22Rv1 (cell line): ENCODE measurements at regions not wholly inside any gene's neighbourhood (a gene's known extent, or its start where the extent isn't known, plus 50 kb on each side); places are given as distances from the start of the nearest gene placed in this dataset.

ENCODE experiments used
- H3K27ac ChIP-seq: fragments of 450-650 bp; 2 replicates; pipeline ENCODE4 v1.5.1; 2017
- ZFX ChIP-seq: fragments of 450-650 bp; IDR thresholded peaks from 2 replicates; pipeline ENCODE4 v1.6.1; 2017; ENCODE audit warnings: antibody characterized with exemption, borderline replicate concordance
- TF ChIP-seq, protein P1 (sequence below): fragments of 450-650 bp; IDR thresholded peaks from 2 replicates; pipeline ENCODE4 v1.5.1; 2017; ENCODE audit warnings: mild to moderate bottlenecking

- TF ChIP-seq, protein P1, sequence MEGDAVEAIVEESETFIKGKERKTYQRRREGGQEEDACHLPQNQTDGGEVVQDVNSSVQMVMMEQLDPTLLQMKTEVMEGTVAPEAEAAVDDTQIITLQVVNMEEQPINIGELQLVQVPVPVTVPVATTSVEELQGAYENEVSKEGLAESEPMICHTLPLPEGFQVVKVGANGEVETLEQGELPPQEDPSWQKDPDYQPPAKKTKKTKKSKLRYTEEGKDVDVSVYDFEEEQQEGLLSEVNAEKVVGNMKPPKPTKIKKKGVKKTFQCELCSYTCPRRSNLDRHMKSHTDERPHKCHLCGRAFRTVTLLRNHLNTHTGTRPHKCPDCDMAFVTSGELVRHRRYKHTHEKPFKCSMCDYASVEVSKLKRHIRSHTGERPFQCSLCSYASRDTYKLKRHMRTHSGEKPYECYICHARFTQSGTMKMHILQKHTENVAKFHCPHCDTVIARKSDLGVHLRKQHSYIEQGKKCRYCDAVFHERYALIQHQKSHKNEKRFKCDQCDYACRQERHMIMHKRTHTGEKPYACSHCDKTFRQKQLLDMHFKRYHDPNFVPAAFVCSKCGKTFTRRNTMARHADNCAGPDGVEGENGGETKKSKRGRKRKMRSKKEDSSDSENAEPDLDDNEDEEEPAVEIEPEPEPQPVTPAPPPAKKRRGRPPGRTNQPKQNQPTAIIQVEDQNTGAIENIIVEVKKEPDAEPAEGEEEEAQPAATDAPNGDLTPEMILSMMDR: no peak
- no peak for TF ChIP-seq ZFX
- H3K27ac ChIP-seq: no peak overlapping the region
These were observed 617.5 kb upstream of the CPEB2 start for GRCh38 chr4:14384824-14385223.

- TF ChIP-seq, protein P1: no peak
- TF ChIP-seq ZFX: no peak
- H3K27ac ChIP-seq: no peak overlapping the region
These were observed 616.1 kb upstream of the CPEB2 start for GRCh38 chr4:14386196-14386595.

DNA sequence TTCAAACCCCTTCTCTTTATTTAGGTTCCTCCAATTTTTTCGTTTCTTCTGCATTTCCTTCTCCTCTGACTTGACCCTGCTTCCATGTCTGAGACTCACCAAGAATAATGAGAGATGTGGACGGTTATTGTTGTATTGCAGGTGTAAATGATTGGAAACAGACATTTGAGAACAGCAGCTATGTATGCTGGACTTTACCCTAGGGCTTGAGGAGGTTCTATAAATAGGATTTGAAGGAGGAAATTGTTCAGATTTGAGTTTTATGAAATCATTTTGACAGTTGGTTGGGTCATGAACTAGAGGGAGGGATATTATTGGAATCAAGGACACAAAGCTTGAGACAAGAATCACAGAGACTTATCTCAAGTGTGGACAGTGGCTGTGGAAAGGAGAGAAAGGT, 614.6 kb upstream of the CPEB2 start:
- TF ChIP-seq, protein P1: no peak
- no peak for TF ChIP-seq ZFX
- no peak overlapping the region for H3K27ac ChIP-seq

GRCh38 chr4:14392378-14392777, 609.9 kb upstream of the CPEB2 start:
- TF ChIP-seq ZFX: no peak
- TF ChIP-seq, protein P1: no peak
- no peak overlapping the region for H3K27ac ChIP-seq

GRCh38 chr4:14396183-14396582, 606.1 kb upstream of the CPEB2 start:
- H3K27ac ChIP-seq: no peak overlapping the region
- TF ChIP-seq, protein P1: no peak
- TF ChIP-seq ZFX: no peak

- H3K27ac ChIP-seq: no peak overlapping the region
- TF ChIP-seq ZFX: no peak
- TF ChIP-seq, protein P1: no peak
These were observed 602.4 kb upstream of the CPEB2 start for GRCh38 chr4:14399848-14400247.

DNA sequence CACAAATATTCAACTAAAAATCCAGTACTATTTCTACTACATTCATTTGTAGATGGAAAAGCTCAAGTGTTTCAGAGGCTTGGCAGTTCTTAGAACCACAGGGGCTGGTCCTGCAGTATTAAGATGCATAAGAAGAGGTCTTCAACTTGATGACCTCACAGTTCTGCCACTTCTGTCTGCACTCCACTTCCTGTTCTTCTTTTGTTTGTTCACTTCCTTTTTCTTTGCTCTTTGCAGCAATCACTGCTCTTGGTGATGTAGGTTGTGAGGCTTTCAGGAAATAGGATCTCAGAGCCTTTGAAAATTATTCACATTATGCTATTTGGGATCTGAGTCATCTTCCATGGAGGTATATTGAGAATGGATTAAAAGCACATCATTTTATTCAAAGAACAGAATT, 602.0 kb upstream of the CPEB2 start:
- H3K27ac ChIP-seq: no peak overlapping the region
- no peak for TF ChIP-seq ZFX
- TF ChIP-seq, protein P1: no peak
